Immature natural killer cell (primary cell): ENCODE measurements at regions not wholly inside any gene's neighbourhood (a gene's known extent, or its start where the extent isn't known, plus 50 kb on each side); places are given as distances from the start of the nearest gene placed in this dataset.
A peak's percentile ranks its signal among the peaks of the same experiment; 100 is the strongest.

ENCODE experiments used
- DNase-seq, 3 donors: peaks; one replicate each; pipeline ENCODE4 v3.0.0; 2022; ENCODE audit warnings: mixed read lengths in 1 of 3
- H3K27ac Mint-ChIP-seq, 6 donors: one replicate each; pipeline ENCODE4 v1.8.0; 2020; ENCODE audit warnings: mixed read lengths in 6 of 6, mild to moderate bottlenecking in 5 of 6, inconsistent platforms in 4 of 6, moderate library complexity in 3 of 6
- H3K27me3 Mint-ChIP-seq, 3 donors: one replicate each; pipeline ENCODE4 v1.8.0; 2020 to 2021; ENCODE audit warnings: low read depth in 3 of 3, mild to moderate bottlenecking in 3 of 3, mixed read lengths in 3 of 3, moderate library complexity in 3 of 3, inconsistent platforms in 1 of 3
- H3K36me3 Mint-ChIP-seq, 3 donors: one replicate each; pipeline ENCODE4 v1.8.0; 2020; ENCODE audit warnings: mixed read lengths in 3 of 3, inconsistent platforms in 2 of 3, mild to moderate bottlenecking in 2 of 3
- H3K4me1 Mint-ChIP-seq, 2 donors: one replicate each; pipeline ENCODE4 v1.8.0; 2020; ENCODE audit warnings: inconsistent platforms in 2 of 2, mild to moderate bottlenecking in 2 of 2, mixed read lengths in 2 of 2, moderate library complexity in 1 of 2
- H3K4me3 Mint-ChIP-seq, 5 donors: one replicate each; pipeline ENCODE4 v1.8.0; 2020; ENCODE audit warnings: mild to moderate bottlenecking in 5 of 5, mixed read lengths in 5 of 5, inconsistent platforms in 3 of 5, moderate library complexity in 3 of 5
- H3K9me3 Mint-ChIP-seq, 6 donors: one replicate each; pipeline ENCODE4 v1.8.0; 2020; ENCODE audit warnings: mild to moderate bottlenecking in 6 of 6, mixed read lengths in 6 of 6, inconsistent platforms in 4 of 6, moderate library complexity in 3 of 6

GRCh38 chr1:58356402-58356801 is 190.1 kb downstream of the OMA1 start:
- Mint-ChIP-seq H3K4me3 (no peak overlapping the region), H3K4me1 (peaks cover 13 to 22% of the 10 kb centered on the region in 2 donors), H3K9me3 (no peaks in the 10 kb centered on the region), H3K27me3 (peaks cover 0 to 8% (median 7%) of the 10 kb centered on the region in 3 donors), H3K36me3 (peaks cover 0 to 5% (median 0%) of the 10 kb centered on the region in 3 donors), H3K27ac (peak overlapping the region in 1 of 6 donors; percentile 19)
- DNase-seq: no peak

GRCh38 chr1:58353168-58353567 is 193.4 kb downstream of the OMA1 start:
- Mint-ChIP-seq H3K27me3 (peaks cover 0 to 10% (median 7%) of the 10 kb centered on the region in 3 donors), H3K36me3 (peaks cover 0 to 9% (median 4%) of the 10 kb centered on the region in 3 donors), H3K4me1 (no peaks in the 10 kb centered on the region), H3K4me3 (no peak overlapping the region), H3K27ac (no peak overlapping the region), H3K9me3 (no peaks in the 10 kb centered on the region)
- DNase-seq: no peak

- no peak overlapping the region for H3K4me3 Mint-ChIP-seq
These were observed 193.9 kb downstream of the OMA1 start for GRCh38 chr1:58352476-58353092.

GRCh38 chr1:58346036-58346355 is 200.5 kb downstream of the OMA1 start:
- no peak overlapping the region for H3K27ac Mint-ChIP-seq
- H3K4me1 Mint-ChIP-seq: peaks cover 0 to 4% of the 10 kb centered on the region in 2 donors
- peaks cover 0 to 3% (median 3%) of the 10 kb centered on the region in 3 donors for H3K36me3 Mint-ChIP-seq
- no peak for DNase-seq
- H3K4me3 Mint-ChIP-seq: no peak overlapping the region
- H3K9me3 Mint-ChIP-seq: no peaks in the 10 kb centered on the region
- H3K27me3 Mint-ChIP-seq: peaks cover 0 to 5% (median 0%) of the 10 kb centered on the region in 3 donors

More at GRCh38 chr1:58352476-58353092, 193.9 kb downstream of the OMA1 start:
- H3K9me3 Mint-ChIP-seq: no peaks in the 10 kb centered on the region
- peaks cover 0 to 9% (median 4%) of the 10 kb centered on the region in 3 donors for H3K36me3 Mint-ChIP-seq
- no peak for DNase-seq
- no peak overlapping the region for H3K27ac Mint-ChIP-seq
- peaks cover 0 to 10% (median 7%) of the 10 kb centered on the region in 3 donors for H3K27me3 Mint-ChIP-seq
- no peaks in the 10 kb centered on the region for H3K4me1 Mint-ChIP-seq

- Mint-ChIP-seq H3K36me3 (no peaks in the 10 kb centered on the region), H3K27ac (no peak overlapping the region), H3K27me3 (peaks cover 0 to 5% (median 0%) of the 10 kb centered on the region in 3 donors), H3K4me3 (no peak overlapping the region), H3K4me1 (peaks cover 0 to 4% of the 10 kb centered on the region in 2 donors), H3K9me3 (no peaks in the 10 kb centered on the region)
- no peak for DNase-seq
These were observed 201.1 kb downstream of the OMA1 start for GRCh38 chr1:58345215-58346035.

GRCh38 chr1:58340185-58340584 is 206.3 kb downstream of the OMA1 start:
- Mint-ChIP-seq H3K36me3 (no peaks in the 10 kb centered on the region), H3K4me1 (peaks cover 0 to 4% of the 10 kb centered on the region in 2 donors), H3K9me3 (no peaks in the 10 kb centered on the region), H3K4me3 (no peak overlapping the region), H3K27ac (no peak overlapping the region), H3K27me3 (peaks cover 0 to 2% (median 1%) of the 10 kb centered on the region in 3 donors)
- DNase-seq: no peak

GRCh38 chr1:58338081-58338480 is 208.4 kb downstream of the OMA1 start:
- Mint-ChIP-seq H3K27ac (no peak overlapping the region), H3K9me3 (no peaks in the 10 kb centered on the region), H3K4me3 (no peak overlapping the region), H3K4me1 (peaks cover 0 to 1% of the 10 kb centered on the region in 2 donors), H3K36me3 (peaks cover 0 to 3% (median 0%) of the 10 kb centered on the region in 3 donors), H3K27me3 (peaks cover 0 to 2% (median 1%) of the 10 kb centered on the region in 3 donors)
- no peak for DNase-seq

- Mint-ChIP-seq H3K4me3 (no peak overlapping the region), H3K9me3 (no peaks in the 10 kb centered on the region), H3K36me3 (peaks cover 0 to 3% (median 3%) of the 10 kb centered on the region in 3 donors), H3K4me1 (no peaks in the 10 kb centered on the region), H3K27me3 (peaks cover 0 to 2% (median 1%) of the 10 kb centered on the region in 3 donors), H3K27ac (no peak overlapping the region)
- DNase-seq: no peak
These were observed 213.0 kb downstream of the OMA1 start for GRCh38 chr1:58333511-58333910.

- H3K27ac Mint-ChIP-seq: no peak overlapping the region
- no peaks in the 10 kb centered on the region for H3K4me1 Mint-ChIP-seq
- no peak for DNase-seq
- H3K4me3 Mint-ChIP-seq: no peak overlapping the region
- H3K9me3 Mint-ChIP-seq: no peaks in the 10 kb centered on the region
- H3K36me3 Mint-ChIP-seq: peaks cover 0 to 3% (median 3%) of the 10 kb centered on the region in 3 donors
- H3K27me3 Mint-ChIP-seq: peaks cover 0 to 2% (median 1%) of the 10 kb centered on the region in 3 donors
These were observed 215.4 kb downstream of the OMA1 start for GRCh38 chr1:58331156-58331555.

GRCh38 chr1:58325866-58326265 is 220.7 kb downstream of the OMA1 start:
- Mint-ChIP-seq H3K9me3 (no peaks in the 10 kb centered on the region), H3K27me3 (peaks cover 0 to 3% (median 0%) of the 10 kb centered on the region in 3 donors), H3K27ac (no peak overlapping the region), H3K4me1 (peaks cover 8 to 12% of the 10 kb centered on the region in 2 donors), H3K36me3 (peaks cover 0 to 3% (median 3%) of the 10 kb centered on the region in 3 donors), H3K4me3 (no peak overlapping the region)
- no peak for DNase-seq

GRCh38 chr1:58324558-58324957 is 222.0 kb downstream of the OMA1 start:
- no peak for DNase-seq
- Mint-ChIP-seq H3K4me3 (no peak overlapping the region), H3K27me3 (peaks cover 0 to 3% (median 0%) of the 10 kb centered on the region in 3 donors), H3K4me1 (peaks cover 8 to 12% of the 10 kb centered on the region in 2 donors), H3K36me3 (peaks cover 0 to 6% (median 3%) of the 10 kb centered on the region in 3 donors), H3K9me3 (no peaks in the 10 kb centered on the region), H3K27ac (peak overlapping the region in 1 of 6 donors; percentile 51)

- Mint-ChIP-seq H3K4me3 (no peak overlapping the region), H3K27ac (no peak overlapping the region), H3K36me3 (peaks cover 0 to 3% (median 3%) of the 10 kb centered on the region in 3 donors), H3K9me3 (no peaks in the 10 kb centered on the region), H3K27me3 (peaks cover 0 to 2% (median 0%) of the 10 kb centered on the region in 3 donors), H3K4me1 (peaks cover 0 to 4% of the 10 kb centered on the region in 2 donors)
- no peak for DNase-seq
These were observed 228.1 kb downstream of the OMA1 start for GRCh38 chr1:58318157-58319005.

- no peak for DNase-seq
- Mint-ChIP-seq H3K9me3 (no peaks in the 10 kb centered on the region), H3K4me3 (no peak overlapping the region), H3K27me3 (peaks cover 0 to 2% (median 0%) of the 10 kb centered on the region in 3 donors), H3K36me3 (peaks cover 0 to 3% (median 3%) of the 10 kb centered on the region in 3 donors), H3K4me1 (peaks cover 0 to 7% of the 10 kb centered on the region in 2 donors), H3K27ac (no peak overlapping the region)
These were observed 228.8 kb downstream of the OMA1 start for GRCh38 chr1:58317694-58318093.
